ENCODE measurements at regions not wholly inside any gene's neighbourhood (a gene's known extent, or its start where the extent isn't known, plus 50 kb on each side); places are given as distances from the start of the nearest gene placed in this dataset.
A peak's percentile ranks its signal among the peaks of the same experiment; 100 is the strongest.

DNA sequence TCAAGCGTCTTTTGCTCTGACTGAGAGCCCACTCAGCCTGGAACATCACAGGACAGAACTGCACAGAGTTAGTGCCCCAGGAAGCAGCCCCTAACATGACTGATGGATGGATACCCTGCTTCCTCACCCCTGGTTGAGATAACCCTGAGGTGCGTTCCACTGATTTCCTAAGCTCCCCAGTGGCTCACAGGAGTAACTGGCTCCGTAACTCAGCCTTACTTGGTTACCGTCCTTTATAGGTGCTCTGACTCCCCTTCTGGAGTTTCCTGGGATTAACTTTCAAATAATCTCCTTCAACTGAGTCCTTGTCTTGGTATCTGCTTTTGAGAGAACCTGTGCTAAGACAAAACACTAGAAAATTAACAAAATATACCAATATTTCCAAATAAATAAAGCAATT is 449.5 kb downstream of the AGTPBP1 start:
- Histone ChIP-seq H3K36me3 (no peaks in the 10 kb centered on the region), H3K27me3 (replicated peaks) (no peaks in the 10 kb centered on the region), H3K9me3 (replicated peaks) (no peaks in the 10 kb centered on the region), H3K4me3 (no peak overlapping the region), H3K4me1 (replicated peaks) (no peaks in the 10 kb centered on the region), H3K27ac (no peak overlapping the region)
- no peak for DNase-seq (ENCODE audit: low read depth in 1 of 2, low spot score in 2 of 2)

DNA sequence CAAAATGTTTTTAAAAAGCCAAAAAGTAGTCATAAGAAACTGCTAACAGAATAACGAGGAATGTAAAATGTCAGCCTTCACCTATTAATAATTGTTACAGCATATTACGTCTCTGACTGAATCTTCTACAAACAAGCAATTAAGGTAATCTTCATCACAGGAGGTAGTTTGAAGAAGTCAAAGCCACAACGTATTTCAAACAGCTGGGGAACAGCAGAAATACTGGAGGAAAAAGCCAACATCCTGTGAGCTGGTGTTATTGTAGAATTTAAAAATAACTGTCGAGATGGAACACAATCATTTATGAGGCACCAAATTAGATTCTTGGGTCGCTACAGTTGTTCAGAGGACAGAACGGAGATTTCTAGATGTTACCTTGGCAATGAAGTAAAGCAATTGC is 450.5 kb downstream of the AGTPBP1 start:
- Histone ChIP-seq H3K27me3 (replicated peaks) (no peaks in the 10 kb centered on the region), H3K27ac (no peak overlapping the region), H3K4me1 (replicated peaks) (no peaks in the 10 kb centered on the region), H3K9me3 (replicated peaks) (no peaks in the 10 kb centered on the region), H3K36me3 (no peaks in the 10 kb centered on the region), H3K4me3 (no peak overlapping the region)
- no peak for DNase-seq (ENCODE audit: low read depth in 1 of 2, low spot score in 2 of 2)

DNA sequence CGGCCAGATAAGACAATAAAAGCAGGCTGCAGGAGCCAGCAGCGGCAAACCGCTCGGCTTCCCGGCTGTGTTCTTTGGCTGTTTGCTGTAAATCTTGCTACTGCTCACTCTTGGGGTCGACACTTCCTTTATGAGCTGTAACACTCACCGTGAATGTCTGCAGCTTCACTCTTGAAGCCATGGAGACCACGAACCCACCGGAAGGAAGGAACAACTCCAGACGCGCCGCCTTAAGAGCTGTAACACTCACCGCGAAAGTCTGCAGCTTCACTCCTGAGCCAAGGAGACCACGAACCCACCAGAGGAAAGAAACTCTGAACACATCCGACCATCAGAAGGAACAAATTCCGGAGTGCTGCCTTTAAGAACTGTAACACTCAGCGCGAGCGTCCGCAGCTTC is 451.7 kb downstream of the AGTPBP1 start:
- Histone ChIP-seq H3K4me1 (replicated peaks) (no peaks in the 10 kb centered on the region), H3K36me3 (no peaks in the 10 kb centered on the region), H3K9me3 (replicated peaks) (no peaks in the 10 kb centered on the region), H3K27ac (no peak overlapping the region), H3K27me3 (replicated peaks) (no peaks in the 10 kb centered on the region), H3K4me3 (no peak overlapping the region)
- no peak for DNase-seq (ENCODE audit: low read depth in 1 of 2, low spot score in 2 of 2)

DNA sequence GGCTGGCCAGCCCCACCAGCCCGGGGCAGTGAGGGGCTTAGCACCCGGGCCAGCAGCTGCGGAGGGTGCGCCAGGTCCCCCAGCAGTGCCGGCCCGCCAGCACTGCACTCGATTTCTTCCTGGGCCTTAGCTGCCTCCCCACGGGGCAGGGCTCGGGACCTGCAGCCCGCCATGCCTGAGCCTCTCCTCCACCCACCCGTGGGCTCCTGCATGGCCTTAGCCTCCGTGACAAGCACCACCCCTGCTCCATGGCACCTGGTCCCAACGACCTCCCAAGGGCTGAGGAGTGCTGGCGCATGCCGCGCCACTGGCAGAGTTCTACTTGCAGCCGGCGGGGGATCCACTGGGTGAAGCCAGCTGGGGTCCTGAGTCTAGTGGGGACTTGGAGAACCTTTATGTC is 452.6 kb downstream of the AGTPBP1 start:
- Histone ChIP-seq H3K9me3 (replicated peaks) (no peaks in the 10 kb centered on the region), H3K36me3 (no peaks in the 10 kb centered on the region), H3K4me3 (no peak overlapping the region), H3K27ac (no peak overlapping the region), H3K27me3 (replicated peaks) (no peaks in the 10 kb centered on the region), H3K4me1 (replicated peaks) (no peaks in the 10 kb centered on the region)
- DNase-seq (ENCODE audit: low read depth in 1 of 2, low spot score in 2 of 2): no peak

DNA sequence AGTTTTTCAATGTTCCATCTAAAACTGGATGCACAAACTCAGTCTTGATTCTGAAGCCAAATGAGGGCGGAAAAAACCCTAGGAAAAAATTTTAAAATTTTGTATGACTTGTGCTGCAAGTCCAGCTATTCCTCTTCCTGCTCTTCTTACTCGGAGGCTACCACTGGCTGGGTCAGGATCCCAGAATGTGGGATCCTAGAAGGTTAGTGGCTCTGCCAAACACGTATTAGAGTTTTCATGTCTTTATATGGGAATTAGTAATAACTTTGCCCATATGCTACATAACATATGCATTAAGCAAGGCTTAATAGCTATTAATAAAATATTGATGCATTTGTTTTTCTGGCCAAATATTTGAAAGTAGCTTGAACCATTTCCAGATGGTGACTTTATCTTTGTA is 458.3 kb downstream of the AGTPBP1 start:
- Histone ChIP-seq H3K36me3 (no peaks in the 10 kb centered on the region), H3K27me3 (replicated peaks) (no peaks in the 10 kb centered on the region), H3K27ac (no peak overlapping the region), H3K9me3 (replicated peaks) (no peaks in the 10 kb centered on the region), H3K4me1 (replicated peaks) (no peaks in the 10 kb centered on the region), H3K4me3 (no peak overlapping the region)
- DNase-seq (ENCODE audit: low read depth in 1 of 2, low spot score in 2 of 2): no peak

DNA sequence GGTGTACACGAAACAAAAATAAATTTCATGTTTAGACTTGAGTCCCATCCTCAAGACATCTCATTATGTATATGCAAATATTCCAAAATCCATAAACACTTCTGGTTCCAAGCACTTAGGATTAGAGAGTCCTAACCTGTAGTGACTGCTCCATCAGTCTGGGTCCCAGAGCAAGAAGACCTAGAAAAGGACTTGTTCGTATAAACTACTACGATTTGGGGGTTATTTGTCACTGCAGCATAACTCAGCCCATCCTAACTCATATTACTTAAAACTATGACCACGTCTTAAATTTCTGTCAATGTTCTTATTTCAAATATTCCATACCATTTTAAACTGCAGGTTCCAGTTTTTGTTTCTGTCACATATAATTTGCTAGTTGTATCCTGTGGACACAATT is 463.0 kb downstream of the AGTPBP1 start:
- Histone ChIP-seq H3K27ac (no peak overlapping the region), H3K36me3 (no peaks in the 10 kb centered on the region), H3K27me3 (replicated peaks) (no peaks in the 10 kb centered on the region), H3K9me3 (replicated peaks) (no peaks in the 10 kb centered on the region), H3K4me1 (replicated peaks) (no peaks in the 10 kb centered on the region), H3K4me3 (no peak overlapping the region)
- no peak for DNase-seq (ENCODE audit: low read depth in 1 of 2, low spot score in 2 of 2)

DNA sequence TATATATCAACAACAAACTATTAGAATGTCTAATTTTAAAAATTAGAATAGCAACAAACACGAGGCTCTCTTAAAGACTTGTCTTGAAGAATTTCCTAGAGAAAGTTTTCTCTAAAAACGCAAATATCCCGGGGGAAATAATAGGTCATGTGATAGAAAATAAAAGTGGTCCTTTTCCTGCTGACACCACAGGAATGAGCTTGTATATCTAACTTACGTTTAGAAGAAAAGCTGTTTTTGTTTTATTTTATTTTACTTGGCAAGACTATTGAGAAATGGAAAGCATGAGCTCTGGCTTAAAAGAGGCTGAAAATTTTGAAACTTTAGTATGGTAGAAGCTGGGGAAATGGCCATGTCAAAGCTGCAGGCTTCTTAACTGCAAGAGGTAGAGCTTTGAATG is 465.0 kb downstream of the AGTPBP1 start:
- Histone ChIP-seq H3K4me3 (no peak overlapping the region), H3K27ac (no peak overlapping the region), H3K4me1 (replicated peaks) (no peaks in the 10 kb centered on the region), H3K27me3 (replicated peaks) (no peaks in the 10 kb centered on the region), H3K9me3 (replicated peaks) (no peaks in the 10 kb centered on the region), H3K36me3 (no peaks in the 10 kb centered on the region)
- DNase-seq (ENCODE audit: low read depth in 1 of 2, low spot score in 2 of 2): no peak

DNA sequence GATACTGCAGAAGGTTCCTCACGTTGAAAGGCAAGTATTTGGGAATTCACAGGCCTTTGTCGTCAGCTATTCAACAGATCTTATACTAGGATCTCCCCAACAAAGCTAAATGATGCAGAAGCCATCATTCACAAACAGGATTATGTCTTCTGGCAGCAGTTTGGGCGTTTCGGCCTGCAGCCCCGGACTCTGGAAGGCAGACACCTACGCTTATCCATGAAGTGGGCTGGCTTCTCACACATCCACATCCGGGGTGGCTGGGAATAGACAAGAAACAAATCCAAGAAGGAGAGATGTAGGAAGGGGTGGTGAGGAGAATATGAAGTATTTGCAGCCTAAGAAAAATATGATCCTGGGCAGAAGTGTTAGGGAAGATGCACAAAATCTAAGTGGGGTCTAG is 471.9 kb downstream of the AGTPBP1 start:
- H3K27me3 ChIP-seq (replicated peaks): no peaks in the 10 kb centered on the region
- H3K4me1 ChIP-seq (replicated peaks): no peaks in the 10 kb centered on the region
- H3K9me3 ChIP-seq (replicated peaks): no peaks in the 10 kb centered on the region
- H3K36me3 ChIP-seq: no peaks in the 10 kb centered on the region
- no peak overlapping the region for H3K27ac ChIP-seq
- no peak overlapping the region for H3K4me3 ChIP-seq
- no peak for DNase-seq (ENCODE audit: low read depth in 1 of 2, low spot score in 2 of 2)

DNA sequence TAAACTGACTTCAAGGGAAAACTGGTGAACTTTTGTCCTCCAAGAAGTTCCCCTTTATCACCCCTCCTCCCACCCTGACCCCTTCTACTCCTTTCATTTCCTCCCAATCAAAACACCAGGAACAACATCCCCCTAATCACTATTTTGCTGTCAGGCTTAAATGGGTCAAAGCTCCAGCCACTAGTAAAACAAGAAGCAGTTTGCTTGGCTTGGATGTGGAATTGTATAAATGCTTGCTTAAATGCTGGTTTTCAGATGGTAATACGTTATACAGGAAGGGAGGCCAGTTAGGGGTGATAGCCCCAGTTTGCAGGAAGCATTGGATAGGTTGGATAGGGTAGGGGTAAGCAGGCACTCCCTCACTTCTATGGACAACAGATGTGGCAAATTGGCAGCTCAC is 473.6 kb downstream of the AGTPBP1 start:
- H3K4me1 ChIP-seq (replicated peaks): no peaks in the 10 kb centered on the region
- H3K4me3 ChIP-seq: no peak overlapping the region
- no peaks in the 10 kb centered on the region for H3K36me3 ChIP-seq
- no peaks in the 10 kb centered on the region for H3K9me3 ChIP-seq (replicated peaks)
- no peaks in the 10 kb centered on the region for H3K27me3 ChIP-seq (replicated peaks)
- H3K27ac ChIP-seq: no peak overlapping the region
- DNase-seq (ENCODE audit: low read depth in 1 of 2, low spot score in 2 of 2): no peak

DNA sequence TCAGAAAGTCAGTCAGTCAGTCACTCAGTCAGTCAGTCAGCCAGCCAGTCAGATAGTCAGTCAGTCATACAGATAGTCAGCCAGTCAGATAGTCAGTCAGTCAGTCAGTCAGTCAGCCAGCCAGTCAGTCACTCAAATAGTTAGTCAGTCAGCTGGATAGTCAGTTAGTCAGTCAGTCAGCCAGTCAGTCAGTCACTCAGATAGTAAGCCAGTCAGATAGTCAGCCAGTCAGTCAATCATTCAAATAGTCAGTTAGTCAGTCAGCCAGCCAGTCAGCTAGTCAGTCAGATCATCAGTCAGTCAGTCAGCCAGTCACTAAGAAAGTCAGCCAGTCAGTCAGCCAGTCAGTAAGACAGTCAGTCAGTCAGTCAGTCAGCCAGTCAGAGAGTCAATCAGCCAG is 477.1 kb downstream of the AGTPBP1 start:
- Histone ChIP-seq H3K9me3 (replicated peaks) (no peaks in the 10 kb centered on the region), H3K27me3 (replicated peaks) (no peaks in the 10 kb centered on the region), H3K4me1 (replicated peaks) (no peaks in the 10 kb centered on the region), H3K27ac (no peak overlapping the region), H3K36me3 (no peaks in the 10 kb centered on the region), H3K4me3 (no peak overlapping the region)
- DNase-seq (ENCODE audit: low read depth in 1 of 2, low spot score in 2 of 2): no peak

DNA sequence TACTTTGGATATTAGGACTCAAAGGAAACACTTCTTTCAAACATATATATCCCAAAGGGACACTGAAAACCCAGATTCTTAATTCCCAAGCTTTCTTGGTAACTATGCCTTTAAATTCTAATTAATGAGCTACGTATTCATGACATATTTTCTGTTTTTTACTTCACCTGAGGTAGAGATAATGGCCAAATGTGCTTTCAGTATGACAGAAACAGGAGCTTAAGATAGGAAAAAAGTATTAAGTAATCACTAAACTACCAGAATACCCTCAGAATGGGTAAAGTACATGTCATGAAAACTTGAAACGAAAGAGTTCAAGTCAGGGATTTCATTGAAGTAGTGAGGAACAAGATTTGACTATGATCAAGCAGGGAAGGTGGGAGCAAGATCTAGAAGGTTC is 478.5 kb downstream of the AGTPBP1 start:
- Histone ChIP-seq H3K27ac (no peak overlapping the region), H3K27me3 (replicated peaks) (no peaks in the 10 kb centered on the region), H3K4me3 (no peak overlapping the region), H3K9me3 (replicated peaks) (no peaks in the 10 kb centered on the region), H3K36me3 (no peaks in the 10 kb centered on the region), H3K4me1 (replicated peaks) (no peaks in the 10 kb centered on the region)
- DNase-seq (ENCODE audit: low read depth in 1 of 2, low spot score in 2 of 2): no peak

DNA sequence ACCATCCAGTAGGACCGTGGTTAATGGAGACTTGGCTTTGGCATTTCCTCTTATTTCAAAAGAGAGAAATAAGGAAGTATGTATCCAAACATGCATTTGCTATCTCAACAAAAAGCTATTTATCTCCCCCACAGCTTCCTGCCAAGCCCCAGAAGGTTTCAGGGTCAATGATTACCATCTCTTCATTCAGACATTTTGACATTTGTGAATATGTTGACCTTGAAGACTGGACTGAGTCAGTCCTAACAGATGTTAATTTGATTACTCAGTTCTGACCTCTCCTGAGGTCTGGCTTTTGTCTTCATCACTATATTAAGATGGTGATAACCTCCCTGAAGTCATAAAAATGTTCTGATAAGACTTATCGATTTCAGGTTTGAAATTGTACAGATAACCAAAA is 479.4 kb downstream of the AGTPBP1 start:
- H3K4me1 ChIP-seq (replicated peaks): no peaks in the 10 kb centered on the region
- no peaks in the 10 kb centered on the region for H3K36me3 ChIP-seq
- H3K27me3 ChIP-seq (replicated peaks): no peaks in the 10 kb centered on the region
- H3K27ac ChIP-seq: no peak overlapping the region
- H3K9me3 ChIP-seq (replicated peaks): no peaks in the 10 kb centered on the region
- no peak for DNase-seq (ENCODE audit: low read depth in 1 of 2, low spot score in 2 of 2)
- H3K4me3 ChIP-seq: no peak overlapping the region

DNA sequence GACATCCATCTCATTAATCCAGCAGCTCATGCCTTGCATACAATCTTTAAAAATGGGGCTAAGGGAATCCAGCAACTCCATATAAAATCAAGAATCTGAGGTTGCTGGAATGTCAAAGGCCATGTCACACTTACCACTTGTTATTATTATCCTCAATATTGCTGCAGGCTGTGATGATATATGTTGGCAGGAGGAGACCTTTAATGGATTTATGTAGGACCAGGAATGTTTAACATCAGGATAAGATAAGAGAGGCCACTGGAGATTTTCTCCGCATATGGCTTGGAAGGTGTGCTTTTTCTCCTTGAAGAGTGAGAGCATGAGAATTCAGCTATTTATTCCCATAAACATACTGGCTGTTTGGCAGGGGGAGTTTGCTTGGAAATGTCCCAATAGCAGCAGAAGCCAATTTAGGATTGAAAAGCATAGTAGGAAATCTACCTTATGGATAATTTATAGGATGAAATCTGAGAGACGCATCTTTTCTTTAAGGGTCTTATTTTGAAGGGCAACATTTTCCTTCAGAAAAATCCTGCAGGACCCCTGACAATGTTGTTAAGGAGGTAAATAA is 481.4 kb downstream of the AGTPBP1 start:
- Histone ChIP-seq H3K27ac (no peak overlapping the region), H3K4me3 (no peak overlapping the region), H3K9me3 (replicated peaks) (no peaks in the 10 kb centered on the region), H3K27me3 (replicated peaks) (no peaks in the 10 kb centered on the region), H3K36me3 (no peaks in the 10 kb centered on the region), H3K4me1 (replicated peaks) (no peaks in the 10 kb centered on the region)
- no peak for DNase-seq (ENCODE audit: low read depth in 1 of 2, low spot score in 2 of 2)

DNA sequence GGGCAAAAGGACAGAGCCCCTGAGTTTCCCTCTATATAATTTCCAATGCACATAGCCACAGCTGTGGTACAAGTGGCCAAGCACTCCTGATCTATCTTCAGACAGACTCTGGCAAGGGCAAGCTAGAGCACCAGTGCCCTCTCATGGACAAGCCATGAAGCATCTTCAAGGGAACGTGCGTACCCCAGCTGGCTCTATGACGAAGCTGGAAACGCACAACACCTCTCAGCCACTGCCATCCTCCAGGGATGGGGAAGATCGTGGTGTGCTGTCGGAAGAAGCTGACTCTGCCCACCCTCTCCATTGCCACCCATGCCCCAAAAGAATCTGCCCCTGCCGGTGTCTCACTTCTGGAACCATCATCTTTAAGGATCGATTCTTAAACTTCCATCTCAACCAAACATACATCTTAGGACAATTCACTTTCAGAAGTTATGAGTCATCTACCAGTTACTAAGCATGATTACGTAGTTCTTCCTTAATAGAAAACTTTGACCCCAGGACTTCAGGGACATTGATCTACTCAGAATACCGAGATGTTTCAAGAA is 482.9 kb downstream of the AGTPBP1 start:
- Histone ChIP-seq H3K27ac (no peak overlapping the region), H3K36me3 (no peaks in the 10 kb centered on the region), H3K4me1 (replicated peaks) (no peaks in the 10 kb centered on the region), H3K27me3 (replicated peaks) (no peaks in the 10 kb centered on the region), H3K4me3 (no peak overlapping the region), H3K9me3 (replicated peaks) (no peaks in the 10 kb centered on the region)
- DNase-seq (ENCODE audit: low read depth in 1 of 2, low spot score in 2 of 2): peak in 1 of 2 experiments; percentile 9

DNA sequence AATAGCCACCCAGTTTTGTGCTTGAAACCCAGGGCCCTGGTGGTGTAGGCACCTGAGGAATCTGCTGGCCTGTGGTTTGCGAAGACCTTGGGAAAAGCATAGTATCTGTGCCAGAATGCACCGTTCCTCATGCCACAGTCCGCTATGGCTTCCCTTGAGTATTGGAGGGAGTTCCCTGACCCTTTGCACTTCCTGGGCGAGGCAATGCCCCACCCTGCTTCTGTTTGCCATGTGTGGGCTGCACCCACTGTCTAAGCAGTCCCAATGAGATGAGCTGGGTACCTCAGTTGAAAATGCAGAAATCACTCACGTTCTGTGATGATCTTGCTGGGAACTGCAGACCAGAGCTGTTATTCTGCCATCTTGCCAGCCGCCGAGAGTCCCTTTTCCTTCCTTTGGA is 483.5 kb downstream of the AGTPBP1 start:
- no peaks in the 10 kb centered on the region for H3K27me3 ChIP-seq (replicated peaks)
- H3K9me3 ChIP-seq (replicated peaks): no peaks in the 10 kb centered on the region
- DNase-seq (ENCODE audit: low read depth in 1 of 2, low spot score in 2 of 2): no peak
- H3K4me3 ChIP-seq: no peak overlapping the region
- no peaks in the 10 kb centered on the region for H3K36me3 ChIP-seq
- H3K4me1 ChIP-seq (replicated peaks): no peaks in the 10 kb centered on the region
- H3K27ac ChIP-seq: no peak overlapping the region

Measured in SJSA1 (cell line).